Esophagus muscularis mucosa (tissue), 4 donors: ENCODE measurements at regions not wholly inside any gene's neighbourhood (a gene's known extent, or its start where the extent isn't known, plus 50 kb on each side); places are given as distances from the start of the nearest gene placed in this dataset.

ENCODE experiments used
- CTCF ChIP-seq, 3 experiments: fragments of 200-600 bp in 2 of 3; fragments of 450-650 bp in 1 of 3; sonication (generic) in 2 of 3; IDR thresholded peaks; one replicate each; pipeline ENCODE4 v1.5.1; 2017 to 2019; ENCODE audit warnings: antibody characterized with exemption in 3 of 3, mild to moderate bottlenecking in 2 of 3, moderate library complexity in 1 of 3
- EP300 ChIP-seq: sonication (generic); formaldehyde crosslinking; IDR thresholded peaks from one replicate; pipeline ENCODE4 v1.6.1; 2017; ENCODE audit warnings: antibody characterized with exemption
- POLR2A ChIP-seq: fragments of 450-650 bp; IDR thresholded peaks from one replicate; pipeline ENCODE4 v1.6.1; 2017; ENCODE audit warnings: antibody characterized with exemption, moderate library complexity, mild to moderate bottlenecking, low read depth
- POLR2AphosphoS5 ChIP-seq, 2 donors: sonication (generic); formaldehyde crosslinking; IDR thresholded peaks; one replicate each; pipeline ENCODE4 v1.6.1; 2017; ENCODE audit warnings: antibody characterized with exemption in 2 of 2

- no peak for TF ChIP-seq CTCF (IDR thresholded peaks at IDR 0.05)
- no peak for TF ChIP-seq POLR2AphosphoS5 (IDR thresholded peaks at IDR 0.05)
- no peak for TF ChIP-seq POLR2A
- no peak for TF ChIP-seq EP300
Measured at GRCh38 chr9:134968823-134969090, 51.0 kb upstream of the FCN1 start.
